ENCODE measurements at regions not wholly inside any gene's neighbourhood (a gene's known extent, or its start where the extent isn't known, plus 50 kb on each side); places are given as distances from the start of the nearest gene placed in this dataset.

DNA sequence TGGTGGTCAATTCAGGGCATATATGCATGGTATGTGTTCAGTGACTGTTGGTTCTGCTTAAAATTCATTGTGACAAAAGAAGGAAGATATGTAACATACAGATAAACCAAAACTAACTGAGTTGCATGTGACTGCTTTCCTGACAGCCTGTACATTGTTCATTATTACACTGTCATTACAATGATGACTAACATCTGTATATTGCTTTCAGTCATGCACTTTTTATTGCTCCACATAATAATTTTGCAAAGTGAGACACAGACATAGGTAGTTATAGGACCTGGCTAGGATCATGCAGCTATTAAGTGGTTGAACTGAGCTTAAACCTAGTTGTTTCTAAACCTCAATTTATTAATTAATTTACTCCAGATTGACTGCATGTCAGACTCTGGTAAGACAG lies 703.2 kb downstream of the HDGFL1 start:
- no peak for DNase-seq
- TF ChIP-seq CTCF (IDR thresholded peaks at IDR 0.05; ENCODE audit: control extremely low read depth, extremely low read depth) = no peak
- no peak for ATAC-seq (ENCODE audit: insufficient read depth, low FRiP score)
- Histone ChIP-seq H3K27me3 (ENCODE audit: control insufficient read depth in 3 of 3, insufficient read depth in 3 of 3, low read length in 2 of 3) (no peaks in the 10 kb centered on the region), H3K27ac (ENCODE audit: low read depth in 1 of 2, low read length in 1 of 2) (no peak overlapping the region), H3K9ac (ENCODE audit: insufficient read depth in 1 of 2, low read length in 2 of 2) (no peak overlapping the region), H3K4me1 (ENCODE audit: control insufficient read depth in 5 of 5, insufficient read depth in 5 of 5, low read length in 5 of 5) (peaks cover 0 to 2% (median 0%) of the 10 kb centered on the region in 5 donors), H3K4me3 (no peak overlapping the region), H3K9me3 (ENCODE audit: control insufficient read depth in 4 of 4, insufficient read depth in 3 of 4, low read length in 3 of 4) (no peaks in the 10 kb centered on the region), H3K36me3 (ENCODE audit: control insufficient read depth in 4 of 4, insufficient read depth in 4 of 4, low read length in 4 of 4) (no peaks in the 10 kb centered on the region)

- no peak for DNase-seq
These were observed 708.3 kb downstream of the HDGFL1 start for GRCh38 chr6:23277521-23278179.

DNA sequence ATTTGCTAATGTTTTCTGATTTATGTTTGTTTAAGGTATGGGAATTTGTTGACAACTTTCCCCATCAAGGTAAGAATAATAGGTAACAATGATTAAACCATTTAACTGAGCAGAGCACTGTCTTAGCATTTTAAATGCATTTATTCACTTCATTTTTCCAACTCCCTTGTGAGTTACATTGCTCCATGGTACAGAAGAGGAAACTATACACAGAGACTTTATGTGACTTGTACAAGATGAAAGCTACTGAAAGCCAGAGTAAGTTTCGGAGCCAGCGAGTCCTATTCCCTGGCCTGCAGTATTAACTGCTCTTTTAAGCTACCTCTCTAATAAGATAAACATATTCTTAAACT lies 708.8 kb downstream of the HDGFL1 start:
- DNase-seq = no peak
- H3K36me3 ChIP-seq (ENCODE audit: control insufficient read depth in 4 of 4, insufficient read depth in 4 of 4, low read length in 4 of 4) = no peaks in the 10 kb centered on the region
- H3K4me1 ChIP-seq (ENCODE audit: control insufficient read depth in 5 of 5, insufficient read depth in 5 of 5, low read length in 5 of 5) = no peaks in the 10 kb centered on the region
- TF ChIP-seq CTCF (IDR thresholded peaks at IDR 0.05; ENCODE audit: control extremely low read depth, extremely low read depth) = no peak
- H3K4me3 ChIP-seq = no peak overlapping the region
- H3K27ac ChIP-seq (ENCODE audit: low read depth in 1 of 2, low read length in 1 of 2) = no peak overlapping the region
- no peak overlapping the region for H3K9ac ChIP-seq (ENCODE audit: insufficient read depth in 1 of 2, low read length in 2 of 2)
- 92 to 93% methylated on average over 2 of the region's 2 CpGs for WGBS, 2 donors
- no peaks in the 10 kb centered on the region for H3K27me3 ChIP-seq (ENCODE audit: control insufficient read depth in 3 of 3, insufficient read depth in 3 of 3, low read length in 2 of 3)
- H3K9me3 ChIP-seq (ENCODE audit: control insufficient read depth in 4 of 4, insufficient read depth in 3 of 4, low read length in 3 of 4) = no peaks in the 10 kb centered on the region
- no peak for ATAC-seq (ENCODE audit: insufficient read depth, low FRiP score)

More at GRCh38 chr6:23277521-23278179, 708.3 kb downstream of the HDGFL1 start:
- no peak for ATAC-seq (ENCODE audit: insufficient read depth, low FRiP score)
- no peaks in the 10 kb centered on the region for H3K27me3 ChIP-seq (ENCODE audit: control insufficient read depth in 3 of 3, insufficient read depth in 3 of 3, low read length in 2 of 3)
- no peak overlapping the region for H3K27ac ChIP-seq (ENCODE audit: low read depth in 1 of 2, low read length in 1 of 2)
- TF ChIP-seq CTCF (IDR thresholded peaks at IDR 0.05; ENCODE audit: control extremely low read depth, extremely low read depth) = no peak
- WGBS, 2 donors = 88 to 89% methylated on average over 4 of the region's 4 CpGs
- H3K9ac ChIP-seq (ENCODE audit: insufficient read depth in 1 of 2, low read length in 2 of 2) = no peak overlapping the region
- H3K4me1 ChIP-seq (ENCODE audit: control insufficient read depth in 5 of 5, insufficient read depth in 5 of 5, low read length in 5 of 5) = no peaks in the 10 kb centered on the region
- no peak overlapping the region for H3K4me3 ChIP-seq
- no peaks in the 10 kb centered on the region for H3K9me3 ChIP-seq (ENCODE audit: control insufficient read depth in 4 of 4, insufficient read depth in 3 of 4, low read length in 3 of 4)
- H3K36me3 ChIP-seq (ENCODE audit: control insufficient read depth in 4 of 4, insufficient read depth in 4 of 4, low read length in 4 of 4) = no peaks in the 10 kb centered on the region

GRCh38 chr6:23280437-23280836 lies 711.1 kb downstream of the HDGFL1 start:
- Histone ChIP-seq H3K4me3 (no peak overlapping the region), H3K4me1 (ENCODE audit: control insufficient read depth in 5 of 5, insufficient read depth in 5 of 5, low read length in 5 of 5) (no peaks in the 10 kb centered on the region), H3K27ac (ENCODE audit: low read depth in 1 of 2, low read length in 1 of 2) (no peak overlapping the region), H3K9me3 (ENCODE audit: control insufficient read depth in 4 of 4, insufficient read depth in 3 of 4, low read length in 3 of 4) (no peaks in the 10 kb centered on the region), H3K9ac (ENCODE audit: insufficient read depth in 1 of 2, low read length in 2 of 2) (no peak overlapping the region), H3K27me3 (ENCODE audit: control insufficient read depth in 3 of 3, insufficient read depth in 3 of 3, low read length in 2 of 3) (no peaks in the 10 kb centered on the region), H3K36me3 (ENCODE audit: control insufficient read depth in 4 of 4, insufficient read depth in 4 of 4, low read length in 4 of 4) (no peaks in the 10 kb centered on the region)
- DNase-seq (no peak), ATAC-seq (ENCODE audit: insufficient read depth, low FRiP score) (no peak)
- no peak for TF ChIP-seq CTCF (IDR thresholded peaks at IDR 0.05; ENCODE audit: control extremely low read depth, extremely low read depth)
- 28 to 49% methylated on average over 2 of the region's 2 CpGs for WGBS, 2 donors

Measured in lung (tissue), 11 donors.